ENCODE measurements at regions not wholly inside any gene's neighbourhood (a gene's known extent, or its start where the extent isn't known, plus 50 kb on each side); places are given as distances from the start of the nearest gene placed in this dataset.
A peak's percentile ranks its signal among the peaks of the same experiment; 100 is the strongest.
"Not testable (repeated sequence)": the region's sequence is repeated elsewhere in the genome, so short reads cannot be mapped to it uniquely, and the experiment has no call there.

DNA sequence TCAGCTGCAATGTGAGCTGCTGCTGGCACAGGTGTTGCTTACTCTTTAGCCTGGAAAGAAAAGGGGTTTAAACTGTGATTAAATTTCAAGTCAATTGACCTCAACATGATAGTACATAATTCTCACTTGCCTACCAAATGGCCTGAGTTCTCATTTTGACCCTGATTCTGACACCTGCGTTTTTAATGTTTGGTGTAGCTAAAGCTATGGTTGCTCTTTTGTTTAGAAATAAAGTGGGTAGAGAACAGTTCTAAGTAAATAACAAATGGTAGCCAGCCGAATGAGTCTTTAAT is 100.8 kb upstream of the SOX2 start:
- H3K4me3 Mint-ChIP-seq (ENCODE audit: unreplicated experiment) = no peak overlapping the region
- DNase-seq (ENCODE audit: low spot score) = no peak
- H3K36me3 Mint-ChIP-seq (ENCODE audit: low read depth, unreplicated experiment) = no peaks in the 10 kb centered on the region
- H3K27me3 Mint-ChIP-seq (ENCODE audit: unreplicated experiment) = no peaks in the 10 kb centered on the region
- H3K4me1 Mint-ChIP-seq (ENCODE audit: unreplicated experiment) = peaks cover 25% of the 10 kb centered on the region
- TF ChIP-seq, protein P1, sequence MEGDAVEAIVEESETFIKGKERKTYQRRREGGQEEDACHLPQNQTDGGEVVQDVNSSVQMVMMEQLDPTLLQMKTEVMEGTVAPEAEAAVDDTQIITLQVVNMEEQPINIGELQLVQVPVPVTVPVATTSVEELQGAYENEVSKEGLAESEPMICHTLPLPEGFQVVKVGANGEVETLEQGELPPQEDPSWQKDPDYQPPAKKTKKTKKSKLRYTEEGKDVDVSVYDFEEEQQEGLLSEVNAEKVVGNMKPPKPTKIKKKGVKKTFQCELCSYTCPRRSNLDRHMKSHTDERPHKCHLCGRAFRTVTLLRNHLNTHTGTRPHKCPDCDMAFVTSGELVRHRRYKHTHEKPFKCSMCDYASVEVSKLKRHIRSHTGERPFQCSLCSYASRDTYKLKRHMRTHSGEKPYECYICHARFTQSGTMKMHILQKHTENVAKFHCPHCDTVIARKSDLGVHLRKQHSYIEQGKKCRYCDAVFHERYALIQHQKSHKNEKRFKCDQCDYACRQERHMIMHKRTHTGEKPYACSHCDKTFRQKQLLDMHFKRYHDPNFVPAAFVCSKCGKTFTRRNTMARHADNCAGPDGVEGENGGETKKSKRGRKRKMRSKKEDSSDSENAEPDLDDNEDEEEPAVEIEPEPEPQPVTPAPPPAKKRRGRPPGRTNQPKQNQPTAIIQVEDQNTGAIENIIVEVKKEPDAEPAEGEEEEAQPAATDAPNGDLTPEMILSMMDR (IDR thresholded peaks at IDR 0.05; ENCODE audit: unreplicated experiment) = no peak
- H3K27ac Mint-ChIP-seq (ENCODE audit: unreplicated experiment) = peak overlapping the region; percentile 18
- no peaks in the 10 kb centered on the region for H3K9me3 Mint-ChIP-seq (ENCODE audit: unreplicated experiment)

DNA sequence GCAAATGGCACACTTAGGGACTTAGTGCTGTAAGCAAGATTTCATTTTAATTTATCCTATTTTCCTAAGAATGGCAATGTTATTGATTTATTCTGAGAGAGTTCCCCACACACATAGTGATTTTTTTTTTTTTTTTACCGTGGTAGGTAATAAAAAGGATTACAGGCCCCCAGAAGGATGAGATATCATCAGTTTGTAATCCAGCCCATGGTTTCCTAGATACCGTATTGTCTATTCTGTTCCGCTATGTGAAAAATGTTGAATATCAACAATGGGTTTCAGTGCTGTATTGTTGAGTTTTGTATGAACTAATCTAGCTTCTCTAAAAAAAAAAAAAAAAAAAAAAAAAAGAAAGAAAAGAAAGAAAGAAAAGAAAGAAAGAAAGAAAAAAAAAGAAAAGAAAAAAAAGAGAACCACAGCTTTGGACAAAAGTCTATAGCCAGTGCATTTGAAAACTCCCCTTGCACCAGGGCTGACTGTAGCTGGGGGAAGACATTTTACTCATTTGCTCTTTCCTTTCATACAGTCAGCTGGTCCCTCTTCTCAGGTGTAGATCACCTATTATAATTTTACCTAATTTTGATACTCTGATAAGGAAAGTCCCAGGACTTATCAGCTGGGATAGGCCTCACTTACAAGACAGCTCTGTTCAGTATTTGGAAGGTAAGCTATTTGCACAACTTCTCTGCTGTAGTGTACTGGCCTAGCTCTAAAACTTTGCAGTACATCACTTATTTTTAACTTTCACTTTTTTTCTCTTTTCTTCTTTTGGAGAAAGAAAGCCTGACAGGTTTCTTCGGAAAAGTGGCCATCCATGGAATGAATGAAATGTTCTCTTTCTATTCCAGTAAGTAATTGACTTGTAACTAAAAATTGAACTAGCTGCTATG is 101.4 kb upstream of the SOX2 start:
- Mint-ChIP-seq H3K4me1 (ENCODE audit: unreplicated experiment) (peaks cover 25% of the 10 kb centered on the region), H3K27ac (ENCODE audit: unreplicated experiment) (no peak overlapping the region), H3K36me3 (ENCODE audit: low read depth, unreplicated experiment) (no peaks in the 10 kb centered on the region), H3K9me3 (ENCODE audit: unreplicated experiment) (no peaks in the 10 kb centered on the region), H3K27me3 (ENCODE audit: unreplicated experiment) (no peaks in the 10 kb centered on the region), H3K4me3 (ENCODE audit: unreplicated experiment) (no peak overlapping the region)
- no peak for DNase-seq (ENCODE audit: low spot score)
- TF ChIP-seq, protein P1 (IDR thresholded peaks at IDR 0.05; ENCODE audit: unreplicated experiment) = no peak

DNA sequence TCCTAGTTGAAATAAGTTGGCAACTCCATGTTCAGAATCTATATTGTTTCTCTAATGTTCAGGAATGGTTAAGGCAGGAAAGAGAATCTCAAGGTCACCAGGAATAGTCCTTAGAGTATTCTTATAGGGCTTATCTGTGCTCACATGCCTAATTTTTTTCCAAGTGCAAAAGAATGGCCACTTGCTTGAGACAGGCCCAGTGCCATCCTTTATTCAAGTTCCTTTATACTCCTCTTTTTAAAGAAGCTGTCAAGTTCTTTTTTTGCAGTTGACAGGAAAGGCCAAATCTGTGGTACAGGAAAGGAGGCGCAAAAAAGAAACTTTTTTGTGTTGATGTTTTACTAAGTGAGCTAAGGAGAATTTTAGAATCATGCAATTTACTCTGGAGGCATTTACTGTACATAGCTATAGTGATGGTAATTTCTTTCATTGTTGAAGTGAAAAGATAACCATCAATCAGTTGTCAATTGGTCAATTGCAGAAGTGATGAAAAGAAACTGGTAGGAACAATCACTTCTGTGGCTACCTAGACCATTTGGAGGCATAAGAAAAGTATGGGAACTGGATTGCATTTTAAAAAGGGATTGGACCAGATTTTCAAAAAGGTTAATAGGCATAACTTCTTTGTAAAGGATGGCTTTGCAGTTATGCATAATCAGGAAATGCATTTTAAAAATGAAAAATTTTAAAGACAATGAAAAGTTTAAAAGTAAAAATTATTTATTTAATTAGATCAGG is 102.5 kb upstream of the SOX2 start:
- Mint-ChIP-seq H3K27ac (ENCODE audit: unreplicated experiment) (peak overlapping the region; percentile 57), H3K4me3 (ENCODE audit: unreplicated experiment) (no peak overlapping the region), H3K9me3 (ENCODE audit: unreplicated experiment) (no peaks in the 10 kb centered on the region), H3K4me1 (ENCODE audit: unreplicated experiment) (peaks cover 25% of the 10 kb centered on the region), H3K36me3 (ENCODE audit: low read depth, unreplicated experiment) (no peaks in the 10 kb centered on the region), H3K27me3 (ENCODE audit: unreplicated experiment) (no peaks in the 10 kb centered on the region)
- TF ChIP-seq, protein P1 (IDR thresholded peaks at IDR 0.05; ENCODE audit: unreplicated experiment) = no peak
- no peak for DNase-seq (ENCODE audit: low spot score)

DNA sequence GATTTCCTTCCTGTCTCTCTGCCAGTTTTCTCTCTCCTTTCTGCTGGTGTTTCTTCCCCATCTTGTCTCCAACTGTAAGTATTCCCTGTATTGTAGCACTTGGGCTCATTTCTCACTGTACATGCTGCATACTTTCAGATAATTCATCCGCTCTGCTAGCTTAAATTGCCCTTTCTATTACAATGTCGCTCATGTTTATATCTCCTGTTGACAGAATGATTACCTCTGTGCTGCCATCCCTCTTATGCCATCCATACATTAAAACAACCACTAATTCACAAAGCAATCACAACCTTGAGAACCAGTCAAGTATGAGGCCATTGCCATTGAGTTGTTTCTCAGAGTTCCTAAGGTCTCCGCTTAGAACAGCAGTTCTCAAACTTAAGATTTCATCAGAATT is 107.5 kb upstream of the SOX2 start:
- Mint-ChIP-seq H3K4me1 (ENCODE audit: unreplicated experiment) (peaks cover 5% of the 10 kb centered on the region), H3K27me3 (ENCODE audit: unreplicated experiment) (no peaks in the 10 kb centered on the region), H3K9me3 (ENCODE audit: unreplicated experiment) (no peaks in the 10 kb centered on the region), H3K27ac (ENCODE audit: unreplicated experiment) (no peak overlapping the region), H3K36me3 (ENCODE audit: low read depth, unreplicated experiment) (no peaks in the 10 kb centered on the region), H3K4me3 (ENCODE audit: unreplicated experiment) (no peak overlapping the region)
- TF ChIP-seq, protein P1 (IDR thresholded peaks at IDR 0.05; ENCODE audit: unreplicated experiment) = no peak
- no peak for DNase-seq (ENCODE audit: low spot score)

DNA sequence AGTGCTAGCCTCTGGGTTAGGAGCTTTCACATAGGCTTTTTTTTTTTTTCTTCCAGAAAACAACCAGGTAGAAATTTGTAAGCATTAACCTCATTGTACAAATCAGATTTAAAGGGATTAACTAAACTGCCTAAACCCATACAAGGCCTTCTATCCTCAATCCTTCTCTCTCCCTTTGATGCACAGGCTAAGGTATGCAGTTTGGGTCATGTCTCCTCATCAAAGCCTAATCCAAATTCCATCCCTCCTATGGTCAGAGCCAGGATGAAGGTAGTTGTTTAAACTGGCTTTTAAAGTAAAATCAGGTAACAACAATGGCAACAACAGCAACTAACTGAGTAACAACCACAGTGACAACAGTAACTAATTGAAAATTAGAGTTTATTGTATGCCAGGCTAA is 115.6 kb upstream of the SOX2 start:
- Mint-ChIP-seq H3K9me3 (ENCODE audit: unreplicated experiment) (no peaks in the 10 kb centered on the region), H3K27ac (ENCODE audit: unreplicated experiment) (no peak overlapping the region), H3K4me1 (ENCODE audit: unreplicated experiment) (no peaks in the 10 kb centered on the region), H3K4me3 (ENCODE audit: unreplicated experiment) (no peak overlapping the region), H3K36me3 (ENCODE audit: low read depth, unreplicated experiment) (no peaks in the 10 kb centered on the region), H3K27me3 (ENCODE audit: unreplicated experiment) (no peaks in the 10 kb centered on the region)
- no peak for DNase-seq (ENCODE audit: low spot score)
- TF ChIP-seq, protein P1 (IDR thresholded peaks at IDR 0.05; ENCODE audit: unreplicated experiment) = no peak

DNA sequence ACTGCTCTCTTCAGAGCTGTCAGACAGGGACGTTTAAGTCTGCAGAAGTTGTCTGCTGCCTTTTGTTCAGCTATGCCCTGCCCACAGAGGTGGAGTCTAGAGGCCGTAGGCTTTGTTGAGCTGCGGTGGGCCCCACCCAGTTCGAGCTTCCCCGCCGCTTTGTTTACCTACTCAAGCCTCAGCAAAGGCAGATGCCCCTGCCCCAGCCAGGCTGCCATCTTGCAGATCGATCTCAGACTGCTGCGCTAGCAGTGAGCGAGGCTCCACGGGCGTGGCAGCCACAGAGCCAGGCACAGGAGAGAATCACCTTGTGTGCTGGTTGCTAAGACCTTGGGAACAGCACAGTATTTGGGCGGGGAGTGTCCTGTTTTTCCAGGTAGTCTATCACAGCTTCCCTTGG is 120.8 kb upstream of the SOX2 start:
- H3K4me1 Mint-ChIP-seq (ENCODE audit: unreplicated experiment); H3K27me3 Mint-ChIP-seq (ENCODE audit: unreplicated experiment); H3K36me3 Mint-ChIP-seq (ENCODE audit: low read depth, unreplicated experiment); H3K4me3 Mint-ChIP-seq (ENCODE audit: unreplicated experiment); H3K27ac Mint-ChIP-seq (ENCODE audit: unreplicated experiment); DNase-seq (ENCODE audit: low spot score); H3K9me3 Mint-ChIP-seq (ENCODE audit: unreplicated experiment): not testable (repeated sequence)
